ENCODE measurements at regions not wholly inside any gene's neighbourhood (a gene's known extent, or its start where the extent isn't known, plus 50 kb on each side); places are given as distances from the start of the nearest gene placed in this dataset.

DNA sequence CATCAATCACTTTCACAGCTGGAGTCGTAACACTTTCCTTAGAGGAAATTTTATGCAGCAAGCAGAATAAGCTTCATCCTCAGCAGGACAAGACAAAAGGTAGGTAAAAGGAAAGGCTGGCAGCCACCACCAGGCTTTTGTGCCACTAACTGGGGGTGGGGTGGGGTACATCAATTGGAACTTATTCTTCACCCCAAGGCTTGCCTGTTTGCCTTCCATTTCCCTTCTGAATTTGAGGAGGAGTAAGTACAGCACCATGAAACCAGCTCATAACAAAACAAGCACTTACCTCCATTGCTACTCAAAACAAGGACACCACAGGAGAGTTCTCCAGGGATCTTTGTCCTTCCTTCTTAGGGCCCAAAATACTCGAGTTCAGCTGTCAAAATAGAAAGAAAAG, 296.8 kb downstream of the ARRDC4 start:
- Histone ChIP-seq H3K27me3 (ENCODE audit: control insufficient read depth, insufficient read depth, low read length) (no peaks in the 10 kb centered on the region), H3K9me3 (ENCODE audit: control insufficient read depth, low read length) (no peaks in the 10 kb centered on the region), H3K4me1 (no peaks in the 10 kb centered on the region), H3K4me3 (ENCODE audit: low read depth, low read length) (no peak overlapping the region), H3K4me2 (ENCODE audit: low read length) (no peak overlapping the region), H3K36me3 (ENCODE audit: control insufficient read depth, insufficient read depth, low read length) (no peaks in the 10 kb centered on the region), H3K9ac (no peak overlapping the region), H2AFZ (no peak overlapping the region), H3K79me2 (no peaks in the 10 kb centered on the region), H3K27ac (no peak overlapping the region)
- TF ChIP-seq, protein P1, sequence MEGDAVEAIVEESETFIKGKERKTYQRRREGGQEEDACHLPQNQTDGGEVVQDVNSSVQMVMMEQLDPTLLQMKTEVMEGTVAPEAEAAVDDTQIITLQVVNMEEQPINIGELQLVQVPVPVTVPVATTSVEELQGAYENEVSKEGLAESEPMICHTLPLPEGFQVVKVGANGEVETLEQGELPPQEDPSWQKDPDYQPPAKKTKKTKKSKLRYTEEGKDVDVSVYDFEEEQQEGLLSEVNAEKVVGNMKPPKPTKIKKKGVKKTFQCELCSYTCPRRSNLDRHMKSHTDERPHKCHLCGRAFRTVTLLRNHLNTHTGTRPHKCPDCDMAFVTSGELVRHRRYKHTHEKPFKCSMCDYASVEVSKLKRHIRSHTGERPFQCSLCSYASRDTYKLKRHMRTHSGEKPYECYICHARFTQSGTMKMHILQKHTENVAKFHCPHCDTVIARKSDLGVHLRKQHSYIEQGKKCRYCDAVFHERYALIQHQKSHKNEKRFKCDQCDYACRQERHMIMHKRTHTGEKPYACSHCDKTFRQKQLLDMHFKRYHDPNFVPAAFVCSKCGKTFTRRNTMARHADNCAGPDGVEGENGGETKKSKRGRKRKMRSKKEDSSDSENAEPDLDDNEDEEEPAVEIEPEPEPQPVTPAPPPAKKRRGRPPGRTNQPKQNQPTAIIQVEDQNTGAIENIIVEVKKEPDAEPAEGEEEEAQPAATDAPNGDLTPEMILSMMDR (IDR thresholded peaks at IDR 0.05) = no peak

DNA sequence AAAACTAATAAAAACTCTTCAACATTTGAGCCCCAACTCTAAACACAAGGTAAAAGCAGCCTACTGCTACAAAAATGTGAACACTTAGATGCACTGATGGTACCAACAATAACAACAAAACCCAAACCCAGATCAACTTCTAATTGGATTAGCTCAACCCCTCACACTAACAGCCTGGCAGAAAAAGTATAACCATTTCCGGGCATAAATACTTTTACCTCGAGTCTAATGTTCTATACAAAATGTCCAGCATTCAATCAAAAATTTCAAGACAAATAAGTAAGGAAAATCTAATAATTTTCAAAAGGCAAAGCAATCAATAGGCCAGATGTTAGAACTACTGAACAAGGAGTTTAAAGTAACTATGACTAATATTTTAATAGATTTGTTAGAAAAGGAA, 303.3 kb downstream of the ARRDC4 start:
- peaks cover 11% of the 10 kb centered on the region for H3K9me3 ChIP-seq (ENCODE audit: control insufficient read depth, low read length)
- H3K4me2 ChIP-seq (ENCODE audit: low read length) = no peak overlapping the region
- H3K36me3 ChIP-seq (ENCODE audit: control insufficient read depth, insufficient read depth, low read length) = peaks cover 2% of the 10 kb centered on the region
- no peaks in the 10 kb centered on the region for H3K27me3 ChIP-seq (ENCODE audit: control insufficient read depth, insufficient read depth, low read length)
- no peak overlapping the region for H2AFZ ChIP-seq
- TF ChIP-seq, protein P1 (IDR thresholded peaks at IDR 0.05) = no peak
- H3K79me2 ChIP-seq = no peaks in the 10 kb centered on the region
- no peaks in the 10 kb centered on the region for H3K4me1 ChIP-seq
- H3K4me3 ChIP-seq (ENCODE audit: low read depth, low read length) = no peak overlapping the region
- H3K9ac ChIP-seq = no peak overlapping the region
- no peak overlapping the region for H3K27ac ChIP-seq

DNA sequence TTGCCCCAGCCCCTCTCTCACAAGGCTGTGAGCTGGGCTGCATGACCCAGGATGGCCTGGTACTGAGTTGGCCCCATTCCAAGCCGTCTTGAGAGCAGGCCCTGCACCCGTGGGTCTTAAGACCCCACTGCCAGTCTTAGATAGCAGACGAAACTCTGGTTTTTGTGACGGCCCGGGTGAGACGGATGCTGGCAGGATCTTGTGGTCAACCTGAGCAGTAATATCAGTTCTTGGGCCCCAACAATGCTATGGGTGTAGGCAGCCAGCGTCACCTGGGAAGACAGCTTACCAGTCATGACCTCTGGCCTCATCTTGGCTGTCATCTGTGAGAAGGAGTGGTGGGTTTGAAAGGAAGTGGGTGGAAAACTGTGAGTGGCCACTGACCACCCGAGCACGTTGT, 305.8 kb downstream of the ARRDC4 start:
- no peaks in the 10 kb centered on the region for H3K27me3 ChIP-seq (ENCODE audit: control insufficient read depth, insufficient read depth, low read length)
- H3K27ac ChIP-seq = no peak overlapping the region
- no peaks in the 10 kb centered on the region for H3K79me2 ChIP-seq
- H3K36me3 ChIP-seq (ENCODE audit: control insufficient read depth, insufficient read depth, low read length) = peaks cover 2% of the 10 kb centered on the region
- H2AFZ ChIP-seq = no peak overlapping the region
- H3K4me3 ChIP-seq (ENCODE audit: low read depth, low read length) = no peak overlapping the region
- no peaks in the 10 kb centered on the region for H3K4me1 ChIP-seq
- H3K9ac ChIP-seq = no peak overlapping the region
- H3K9me3 ChIP-seq (ENCODE audit: control insufficient read depth, low read length) = peaks cover 11% of the 10 kb centered on the region
- H3K4me2 ChIP-seq (ENCODE audit: low read length) = no peak overlapping the region
- TF ChIP-seq, protein P1 (IDR thresholded peaks at IDR 0.05) = no peak

DNA sequence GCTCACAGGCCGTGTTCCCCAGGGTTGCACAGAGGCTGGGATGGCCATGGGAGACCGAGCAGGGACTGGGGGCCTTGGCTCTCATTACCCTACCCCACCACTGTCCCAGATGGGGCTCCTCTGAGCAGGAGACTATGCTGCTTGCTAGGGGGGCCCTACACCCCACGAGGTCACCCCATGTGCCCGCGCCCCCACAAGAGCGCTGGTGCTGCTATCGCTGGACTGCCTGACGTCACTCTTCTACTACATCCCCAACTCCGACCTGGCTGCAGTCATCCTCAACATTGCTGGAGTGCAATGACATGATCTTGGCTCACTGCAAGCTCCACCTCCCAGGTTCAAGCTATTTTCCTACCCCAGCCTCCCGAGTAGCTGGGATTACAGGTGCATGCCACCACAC, 307.7 kb downstream of the ARRDC4 start:
- no peak overlapping the region for H3K4me2 ChIP-seq (ENCODE audit: low read length)
- H3K9ac ChIP-seq = no peak overlapping the region
- no peak overlapping the region for H2AFZ ChIP-seq
- H3K36me3 ChIP-seq (ENCODE audit: control insufficient read depth, insufficient read depth, low read length) = peaks cover 2% of the 10 kb centered on the region
- peaks cover 10% of the 10 kb centered on the region for H3K9me3 ChIP-seq (ENCODE audit: control insufficient read depth, low read length)
- no peaks in the 10 kb centered on the region for H3K27me3 ChIP-seq (ENCODE audit: control insufficient read depth, insufficient read depth, low read length)
- TF ChIP-seq, protein P1 (IDR thresholded peaks at IDR 0.05) = no peak
- H3K4me3 ChIP-seq (ENCODE audit: low read depth, low read length) = no peak overlapping the region
- no peak overlapping the region for H3K27ac ChIP-seq
- H3K79me2 ChIP-seq = no peaks in the 10 kb centered on the region
- H3K4me1 ChIP-seq = no peaks in the 10 kb centered on the region

DNA sequence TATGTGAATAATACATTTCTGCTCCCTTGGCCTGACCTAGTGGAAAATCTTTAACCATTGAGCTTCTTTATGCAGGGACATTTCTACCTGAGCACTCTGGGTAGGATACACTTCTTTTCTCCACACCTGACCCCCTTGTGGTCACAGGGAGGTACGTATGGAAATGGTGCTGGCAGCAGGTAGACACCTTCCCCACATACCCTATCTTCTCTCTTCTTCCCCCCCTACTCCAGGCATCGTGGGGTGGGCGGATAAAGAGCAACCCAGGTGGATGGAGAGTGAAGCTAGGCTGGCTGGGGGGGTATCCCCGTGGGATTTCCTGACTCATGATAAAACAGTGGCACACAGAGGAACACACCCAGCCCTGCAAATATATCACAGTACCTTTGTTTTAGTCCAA, 312.1 kb downstream of the ARRDC4 start:
- no peak overlapping the region for H3K9ac ChIP-seq
- TF ChIP-seq, protein P1 (IDR thresholded peaks at IDR 0.05) = no peak
- H3K9me3 ChIP-seq (ENCODE audit: control insufficient read depth, low read length) = no peaks in the 10 kb centered on the region
- H3K27me3 ChIP-seq (ENCODE audit: control insufficient read depth, insufficient read depth, low read length) = no peaks in the 10 kb centered on the region
- no peak overlapping the region for H3K4me3 ChIP-seq (ENCODE audit: low read depth, low read length)
- H3K36me3 ChIP-seq (ENCODE audit: control insufficient read depth, insufficient read depth, low read length) = no peaks in the 10 kb centered on the region
- H3K79me2 ChIP-seq = no peaks in the 10 kb centered on the region
- H3K4me2 ChIP-seq (ENCODE audit: low read length) = no peak overlapping the region
- H3K27ac ChIP-seq = no peak overlapping the region
- no peaks in the 10 kb centered on the region for H3K4me1 ChIP-seq
- H2AFZ ChIP-seq = no peak overlapping the region

Data from parathyroid adenoma (tissue), 2 donors.